GM12865 (cell line): ENCODE measurements at regions not wholly inside any gene's neighbourhood (a gene's known extent, or its start where the extent isn't known, plus 50 kb on each side); places are given as distances from the start of the nearest gene placed in this dataset.
"Not testable (repeated sequence)": the region's sequence is repeated elsewhere in the genome, so short reads cannot be mapped to it uniquely, and the experiment has no call there.

ENCODE experiments used
- DNase-seq: peaks from one replicate; pipeline ENCODE4 v3.0.0; 2010; ENCODE audit warnings: low read depth
- H3K4me3 ChIP-seq: 2 replicates; pipeline ENCODE4 v1.5.1; 2011; ENCODE audit warnings: mild to moderate bottlenecking, low read depth, low read length, control low read depth
- CTCF ChIP-seq: IDR thresholded peaks from 2 replicates; pipeline ENCODE4 v1.5.1; 2011; ENCODE audit warnings: low read length, control low read depth, low read depth, inconsistent platforms; ENCODE audit not compliant: insufficient read depth; ENCODE audit errors: missing control alignments

- no peak for TF ChIP-seq CTCF
- H3K4me3 ChIP-seq, result no peak overlapping the region
- DNase-seq, result no peak
Observed at GRCh38 chr17:16880843-16881230, 91.1 kb downstream of the TNFRSF13B start.

DNA sequence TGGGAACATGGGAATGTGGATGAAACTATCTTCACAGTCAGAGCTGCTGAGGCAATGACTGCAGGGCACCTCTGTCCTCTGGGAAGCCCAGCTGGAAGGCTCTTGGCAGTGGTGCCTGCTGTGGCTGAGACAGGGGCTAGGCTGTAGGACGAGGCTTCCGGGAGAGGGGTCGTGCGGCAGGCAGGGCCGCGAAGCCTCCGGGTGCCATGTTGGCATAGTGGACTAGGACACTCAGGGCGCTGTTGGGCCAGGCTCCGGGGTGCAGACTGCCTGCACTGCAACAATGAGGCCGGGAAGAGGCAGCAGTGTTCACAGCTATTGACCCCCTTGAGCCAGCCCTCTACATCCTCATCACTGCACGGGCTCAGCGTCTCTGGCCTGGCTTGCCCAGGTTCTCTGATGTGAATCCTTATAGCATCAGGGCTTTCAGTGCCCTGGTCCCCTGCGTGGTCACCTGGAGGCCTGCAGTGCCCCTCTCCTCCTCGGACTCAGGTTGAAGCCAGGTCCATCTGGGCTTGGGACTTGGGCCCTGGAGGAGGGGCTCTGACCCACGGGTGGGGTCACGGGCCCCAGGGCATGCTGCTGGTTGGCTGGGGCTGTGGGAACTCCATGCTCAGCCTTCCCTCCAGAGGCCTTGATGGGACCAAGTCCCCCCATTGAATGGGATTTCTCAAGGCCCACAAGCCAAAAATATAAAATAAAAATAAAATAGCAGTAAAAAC, 91.6 kb downstream of the TNFRSF13B start:
- no peak overlapping the region for H3K4me3 ChIP-seq
- TF ChIP-seq CTCF, result no peak
- DNase-seq, result no peak

DNA sequence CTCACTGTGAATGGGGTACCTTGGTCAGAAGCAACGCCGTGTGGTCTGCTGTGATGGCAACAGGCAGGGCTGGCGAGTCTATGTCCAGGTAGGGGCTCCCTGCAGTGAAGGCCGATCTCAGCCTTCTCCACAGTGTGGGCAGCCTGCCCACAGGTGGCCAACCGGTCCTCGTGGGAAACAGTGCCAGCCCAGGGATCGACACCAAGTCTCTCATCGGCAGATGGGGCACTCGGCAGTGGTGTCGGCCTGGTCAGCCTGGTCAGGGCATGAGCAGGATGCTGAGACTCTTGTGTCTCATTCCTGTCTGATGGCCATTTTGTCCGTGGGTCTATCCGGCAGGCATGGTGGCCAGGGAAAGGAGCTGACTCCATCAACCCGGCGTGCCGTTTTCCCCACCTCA, 92.2 kb downstream of the TNFRSF13B start:
- TF ChIP-seq CTCF, result no peak
- no peak overlapping the region for H3K4me3 ChIP-seq
- no peak for DNase-seq

DNA sequence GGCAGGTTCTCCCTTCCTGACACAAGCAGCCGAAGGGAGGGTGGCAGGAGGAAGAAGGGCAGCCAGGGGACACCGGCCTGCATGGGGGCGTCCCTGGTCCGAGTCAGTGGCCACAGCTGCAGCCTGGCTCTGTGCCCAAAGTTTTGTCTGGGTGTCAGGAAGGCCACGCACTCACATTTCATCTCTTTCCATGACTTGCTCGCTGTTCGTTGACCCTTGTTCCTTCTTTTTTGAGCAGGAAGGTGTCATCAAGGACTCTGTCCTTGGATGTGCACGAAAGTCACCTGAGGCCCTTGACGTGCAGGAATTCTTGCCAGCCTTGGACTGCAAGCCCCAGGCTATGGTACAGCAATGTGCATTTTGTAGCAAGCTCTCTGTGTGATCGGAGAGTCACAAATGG, 93.3 kb downstream of the TNFRSF13B start:
- no peak for DNase-seq
- H3K4me3 ChIP-seq, result no peak overlapping the region
- TF ChIP-seq CTCF, result no peak

DNA sequence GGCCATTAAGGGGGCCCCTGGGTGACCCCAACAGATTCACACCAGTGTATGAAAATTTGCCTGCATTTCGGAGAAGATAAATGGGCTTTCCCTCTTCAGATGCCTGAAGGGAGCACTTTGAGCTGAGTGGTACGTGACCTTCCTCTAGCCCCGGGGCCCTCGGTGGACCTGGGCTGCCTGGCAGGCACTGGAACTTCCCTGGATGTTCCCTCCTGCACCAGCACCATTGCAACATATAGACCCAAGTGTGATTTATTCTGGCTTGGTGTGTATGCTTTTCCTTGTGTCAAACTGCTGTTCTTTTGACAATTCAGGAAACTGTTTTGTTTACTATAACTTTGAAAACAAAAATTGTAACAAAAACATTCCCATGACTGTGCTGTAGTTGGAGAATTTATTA, 93.8 kb downstream of the TNFRSF13B start:
- TF ChIP-seq CTCF, result no peak
- DNase-seq, result no peak

GRCh38 chr17:16877099-16877498, 94.8 kb downstream of the TNFRSF13B start:
- TF ChIP-seq CTCF, result no peak
- no peak for DNase-seq
- H3K4me3 ChIP-seq, result no peak overlapping the region

More for the DNA sequence above, 93.8 kb downstream of the TNFRSF13B start:
- no peak overlapping the region for H3K4me3 ChIP-seq

DNA sequence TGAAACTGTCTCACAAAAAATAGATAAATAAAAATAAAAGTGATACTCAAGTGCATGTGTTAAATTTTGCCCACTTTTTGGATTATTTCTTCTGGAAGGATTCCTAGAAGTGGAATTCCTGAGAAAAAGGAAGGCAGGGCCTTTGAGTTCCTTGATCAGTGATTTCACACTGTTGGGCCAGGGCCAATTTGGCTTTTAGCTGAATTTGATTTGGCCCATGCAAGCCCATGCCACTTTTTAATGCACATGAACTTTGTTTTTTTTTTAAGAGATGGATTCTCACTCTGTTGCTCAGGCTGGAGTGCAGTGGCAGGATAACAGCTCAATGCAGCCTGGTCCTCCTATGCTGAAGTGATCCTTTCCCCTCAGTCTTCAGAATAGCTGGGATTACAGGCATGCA, 96.3 kb downstream of the TNFRSF13B start:
- no peak for TF ChIP-seq CTCF
- DNase-seq, result no peak
- H3K4me3 ChIP-seq, result no peak overlapping the region

DNA sequence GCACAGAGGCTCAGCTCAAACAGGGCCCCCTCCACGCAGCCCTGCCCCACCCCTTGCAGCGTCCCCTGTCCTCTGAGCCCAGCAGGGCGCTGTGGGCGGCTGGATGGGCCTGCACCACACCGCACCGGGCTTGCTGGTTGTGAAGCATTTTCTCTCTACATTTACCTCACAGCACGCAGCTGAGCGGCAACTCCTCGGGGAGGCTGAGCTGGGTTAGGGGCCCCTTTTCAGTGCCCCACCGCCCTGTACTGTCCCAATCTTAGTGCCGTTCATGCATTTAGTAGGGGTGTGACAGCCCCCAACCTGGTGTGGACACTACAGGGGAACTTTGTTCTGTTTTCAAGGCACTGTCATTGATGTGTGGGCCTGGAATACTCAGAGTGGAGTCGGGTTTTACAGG, 97.7 kb downstream of the TNFRSF13B start:
- not testable (repeated sequence) for DNase-seq, H3K4me3 ChIP-seq
